ENCODE measurements at regions not wholly inside any gene's neighbourhood (a gene's known extent, or its start where the extent isn't known, plus 50 kb on each side); places are given as distances from the start of the nearest gene placed in this dataset.
"Not testable (repeated sequence)": the region's sequence is repeated elsewhere in the genome, so short reads cannot be mapped to it uniquely, and the experiment has no call there.

GRCh38 chr10:46095943-46096342 is 49.9 kb upstream of the MSMB start:
- DNase-seq (ENCODE audit: low spot score), result not testable (repeated sequence)

- TF ChIP-seq, protein P1, sequence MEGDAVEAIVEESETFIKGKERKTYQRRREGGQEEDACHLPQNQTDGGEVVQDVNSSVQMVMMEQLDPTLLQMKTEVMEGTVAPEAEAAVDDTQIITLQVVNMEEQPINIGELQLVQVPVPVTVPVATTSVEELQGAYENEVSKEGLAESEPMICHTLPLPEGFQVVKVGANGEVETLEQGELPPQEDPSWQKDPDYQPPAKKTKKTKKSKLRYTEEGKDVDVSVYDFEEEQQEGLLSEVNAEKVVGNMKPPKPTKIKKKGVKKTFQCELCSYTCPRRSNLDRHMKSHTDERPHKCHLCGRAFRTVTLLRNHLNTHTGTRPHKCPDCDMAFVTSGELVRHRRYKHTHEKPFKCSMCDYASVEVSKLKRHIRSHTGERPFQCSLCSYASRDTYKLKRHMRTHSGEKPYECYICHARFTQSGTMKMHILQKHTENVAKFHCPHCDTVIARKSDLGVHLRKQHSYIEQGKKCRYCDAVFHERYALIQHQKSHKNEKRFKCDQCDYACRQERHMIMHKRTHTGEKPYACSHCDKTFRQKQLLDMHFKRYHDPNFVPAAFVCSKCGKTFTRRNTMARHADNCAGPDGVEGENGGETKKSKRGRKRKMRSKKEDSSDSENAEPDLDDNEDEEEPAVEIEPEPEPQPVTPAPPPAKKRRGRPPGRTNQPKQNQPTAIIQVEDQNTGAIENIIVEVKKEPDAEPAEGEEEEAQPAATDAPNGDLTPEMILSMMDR (IDR thresholded peaks at IDR 0.05; ENCODE audit: extremely low read depth, missing control alignments), result no peak
- no peak for DNase-seq (ENCODE audit: low spot score)
Measured at GRCh38 chr10:46096446-46096845, 50.4 kb upstream of the MSMB start.

DNA sequence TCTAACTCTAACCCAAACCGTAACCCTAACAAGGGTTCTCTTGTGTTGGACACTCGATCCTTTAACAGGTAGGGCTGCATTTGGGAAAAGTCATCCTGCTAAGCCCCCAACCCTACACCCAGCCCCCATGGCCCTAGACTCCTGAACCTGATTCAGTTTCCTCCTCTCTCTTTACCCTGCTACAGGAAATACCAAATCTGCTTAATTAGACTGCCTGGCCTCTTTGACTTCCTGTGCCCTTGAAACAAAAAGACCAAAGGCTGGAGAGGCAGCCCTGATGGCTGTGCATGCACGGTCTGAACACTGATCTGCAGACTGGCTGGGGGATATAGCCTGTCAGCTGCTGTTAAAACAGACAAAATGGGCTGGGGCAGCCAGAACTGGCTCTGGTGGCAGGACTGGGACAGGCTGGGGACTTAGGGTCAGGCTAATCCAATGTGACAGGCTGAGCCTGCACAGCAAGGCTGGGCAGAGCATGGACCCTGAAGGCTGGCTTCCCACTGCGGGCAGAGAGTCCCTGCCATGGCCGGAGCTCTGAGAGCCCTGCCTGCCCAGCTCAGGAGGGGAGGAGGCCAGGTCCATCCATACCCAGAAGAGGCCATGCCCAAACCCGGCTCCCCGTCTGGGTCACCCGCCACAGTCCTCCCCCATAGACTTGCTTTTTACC is 51.0 kb upstream of the MSMB start:
- TF ChIP-seq, protein P1 (IDR thresholded peaks at IDR 0.05; ENCODE audit: extremely low read depth, missing control alignments), result no peak
- no peak for DNase-seq (ENCODE audit: low spot score)

GRCh38 chr10:46097576-46098317 is 51.7 kb upstream of the MSMB start:
- DNase-seq (ENCODE audit: low spot score), result no peak
- TF ChIP-seq, protein P1 (IDR thresholded peaks at IDR 0.05; ENCODE audit: extremely low read depth, missing control alignments), result no peak

GRCh38 chr10:46098386-46098785 is 52.3 kb upstream of the MSMB start:
- no peak for DNase-seq (ENCODE audit: low spot score)

DNA sequence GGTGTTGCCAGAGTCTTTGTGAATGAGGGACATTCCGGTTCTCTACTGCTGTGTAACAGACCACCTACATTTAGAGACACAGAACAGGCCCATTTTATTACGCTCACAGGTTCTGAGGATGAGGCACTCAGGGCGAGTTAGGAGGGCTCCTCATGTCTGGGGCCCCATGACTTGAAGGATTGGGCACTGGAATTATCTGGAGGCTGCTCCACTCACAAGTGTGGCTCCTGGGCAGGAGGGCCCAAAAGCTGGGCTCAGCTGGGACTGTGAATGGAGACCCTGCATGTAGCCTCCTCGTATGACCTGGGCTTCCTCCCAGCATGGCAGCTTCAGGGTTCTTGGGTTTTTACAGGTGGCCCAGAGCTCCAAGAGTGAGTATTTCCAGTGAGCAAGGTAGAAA is 52.9 kb upstream of the MSMB start:
- DNase-seq (ENCODE audit: low spot score), result not testable (repeated sequence)

More at GRCh38 chr10:46098386-46098785, 52.3 kb upstream of the MSMB start:
- TF ChIP-seq, protein P1 (IDR thresholded peaks at IDR 0.05; ENCODE audit: extremely low read depth, missing control alignments), result no peak

GRCh38 chr10:46104071-46104585 is 58.1 kb upstream of the MSMB start:
- TF ChIP-seq, protein P1 (IDR thresholded peaks at IDR 0.05; ENCODE audit: extremely low read depth, missing control alignments), result no peak
- DNase-seq (ENCODE audit: low spot score), result no peak

DNA sequence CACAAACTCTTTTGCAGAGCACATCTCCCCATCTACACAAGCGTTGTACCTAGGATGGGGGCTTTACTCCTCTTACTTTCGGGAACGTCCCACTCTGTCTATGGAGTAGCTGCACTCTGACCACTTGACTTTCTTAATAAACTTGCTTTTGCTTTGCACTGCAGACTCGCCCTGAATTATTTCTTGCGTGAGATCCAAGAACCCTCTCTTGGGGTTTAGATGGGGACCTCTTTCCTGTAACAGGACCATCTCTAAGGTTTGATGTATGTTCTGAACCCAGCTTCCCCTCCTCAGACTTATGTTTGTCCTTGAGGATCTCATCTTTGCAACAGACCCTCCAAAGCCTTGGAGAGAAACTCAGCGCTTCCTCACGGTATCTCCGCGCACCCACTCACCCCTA is 59.3 kb upstream of the MSMB start:
- not testable (repeated sequence) for DNase-seq (ENCODE audit: low spot score)

DNA sequence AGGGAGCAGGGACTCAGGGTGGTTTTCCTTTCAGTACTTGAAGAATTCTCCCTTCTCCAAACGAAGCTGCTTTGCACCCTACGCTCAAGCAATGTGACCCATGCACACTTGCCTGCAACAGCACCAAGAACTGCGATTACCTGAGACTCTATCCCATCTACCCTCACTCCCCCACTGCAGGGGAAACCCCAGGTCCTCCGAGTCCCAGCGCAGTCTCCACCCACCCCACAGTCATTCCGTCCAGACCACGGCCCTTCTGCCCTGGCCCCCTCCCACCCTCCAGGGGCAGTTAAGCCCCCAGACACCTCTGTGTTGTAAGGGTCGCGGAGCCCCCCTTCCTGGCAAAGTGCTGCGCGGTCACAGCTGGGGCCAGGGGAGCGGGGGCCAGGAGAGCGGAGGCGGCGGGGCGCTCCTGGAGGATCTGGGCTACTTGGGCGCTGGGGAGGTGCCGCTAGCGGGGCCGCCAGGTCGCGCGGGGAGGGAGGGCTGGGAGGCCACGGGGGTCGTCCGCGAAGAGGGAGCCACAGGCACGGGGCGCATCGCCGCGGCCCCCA is 59.9 kb upstream of the MSMB start:
- not testable (repeated sequence) for DNase-seq (ENCODE audit: low spot score)

All from GM20000 (cell line).